Pancreas (tissue), 10 donors: ENCODE measurements at regions not wholly inside any gene's neighbourhood (a gene's known extent, or its start where the extent isn't known, plus 50 kb on each side); places are given as distances from the start of the nearest gene placed in this dataset.

Source experiments
- ATAC-seq, 4 donors: fragments of 200-7000 bp; cut with Tn5 transposase; one replicate each; pipeline versions ENCODE4 v1.8.0 to v1.9.1; 2020; ENCODE audit warnings: mild to moderate bottlenecking in 4 of 4, moderate library complexity in 4 of 4
- DNase-seq, 6 donors: peaks; one replicate each; pipeline ENCODE4 v3.0.0-alpha.2; 2020
- FAIRE-seq: peaks from 2 replicates; lab custom pipeline; 2012; peaks lifted over from hg19 to GRCh38; lab: Jason Lieb, UNC
- H3K27ac ChIP-seq, 4 donors: fragments of 200-600 bp; sonication (generic); 1 replicate in 3 of 4; 2 replicates in 1 of 4; pipeline versions ENCODE4 v1.5.0 to v1.8.0; 2020
- H3K27me3 ChIP-seq, 4 donors: fragments of 200-600 bp; one replicate each; pipeline ENCODE4 v1.8.0; 2021
- H3K36me3 ChIP-seq, 3 donors: fragments of 200-600 bp; sonication (generic) in 1 of 3; one replicate each; pipeline versions ENCODE4 v1.5.0 to v1.8.0; 2020 to 2021
- H3K4me1 ChIP-seq, 3 donors: fragments of 200-600 bp; one replicate each; pipeline ENCODE4 v1.8.0; 2021
- H3K4me3 ChIP-seq, 4 donors: fragments of 200-600 bp; sonication (generic) in 2 of 4; one replicate each; pipeline versions ENCODE4 v1.5.0 to v1.8.0; 2020 to 2021
- H3K9me3 ChIP-seq, 4 donors: fragments of 200-600 bp; one replicate each; pipeline ENCODE4 v1.8.0; 2021
- CTCF ChIP-seq, 4 donors: fragments of 200-600 bp; sonication (generic) in 3 of 4; IDR thresholded peaks; one replicate each; pipeline versions ENCODE4 v1.5.0 to v1.8.0; 2021; ENCODE audit warnings: antibody characterized with exemption in 4 of 4
- WGBS, 2 donors: extraction: QIAGEN DNeasy Blood & Tissue Kit; methylation state at CpG; one replicate each; pipeline ENCODE4 v1.1.7; 2013; 5-methylcytosine and 5-hydroxymethylcytosine counted together
- intact Hi-C, 3 donors: fragments of 100-400 bp; cut with DNase I; formaldehyde crosslinking; loops; one replicate each; pipeline versions ENCODE4 v1.11.1 to v1.14.2; 2022
- donor health status: healthy with polysubstance abuse.
- donor health status: DM: no; HTN: no; CAD: no; lungs with moderate emphysema.
- donor health status: DM: no; HTN: no; CAD: no.
- donor health status: control.
- donor health status: control.
- donor health status: Bipolar disorder and iron deficiency.
- donor health status: DM: yes; HTN: yes; CAD: no.
- donor health status: DM: no; HTN: no; CAD: no.
- donor health status: DM: no; HTN: no; CAD: no.
- donor health status: DM: yes; HTN: yes; CAD: no.

DNA sequence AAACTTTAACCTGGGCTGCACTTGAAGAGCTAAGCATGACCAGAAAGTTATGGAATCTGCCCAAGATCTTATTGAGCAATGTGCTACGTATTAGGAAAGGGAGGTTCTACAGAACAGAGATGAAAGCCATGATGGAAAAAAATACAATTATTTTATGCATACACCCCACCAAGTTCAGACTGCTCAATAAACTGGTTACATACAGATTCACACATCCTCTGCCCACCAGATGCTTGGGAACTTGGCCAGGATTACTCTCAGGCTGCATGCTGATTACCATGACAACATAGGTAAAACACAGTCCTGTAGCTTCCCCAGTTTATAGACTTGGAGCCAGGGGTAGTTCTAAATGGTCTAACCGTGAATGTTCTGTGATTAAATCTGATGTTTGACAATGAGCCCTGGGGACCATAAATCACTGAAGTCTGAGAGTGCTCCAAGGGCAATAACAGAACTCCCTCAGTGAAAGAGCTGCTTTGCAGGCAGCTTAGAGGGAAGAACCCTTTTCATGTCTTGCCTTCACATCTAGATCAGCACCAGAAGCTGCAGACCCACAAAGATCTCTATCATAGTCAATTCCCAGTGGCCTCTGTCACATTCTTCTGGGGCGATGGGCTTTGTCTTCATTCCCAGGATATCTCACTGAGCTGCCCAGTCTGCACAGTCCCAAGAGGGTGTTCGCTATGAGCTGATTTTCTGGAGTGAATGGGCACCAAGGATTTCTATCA, 232.2 kb downstream of the EMP1 start:
- Histone ChIP-seq H3K9me3 (no peaks in the 10 kb centered on the region), H3K4me3 (no peak overlapping the region), H3K27ac (no peak overlapping the region), H3K27me3 (no peaks in the 10 kb centered on the region), H3K36me3 (no peaks in the 10 kb centered on the region), H3K4me1 (no peaks in the 10 kb centered on the region)
- no peak for TF ChIP-seq CTCF (IDR thresholded peaks at IDR 0.05)
- ATAC-seq, result no peak
- 52 to 57% methylated on average over 4 of the region's 4 CpGs for WGBS, 2 donors
- no peak for FAIRE-seq
- no peak for DNase-seq
- intact Hi-C loops, result no loop called here

DNA sequence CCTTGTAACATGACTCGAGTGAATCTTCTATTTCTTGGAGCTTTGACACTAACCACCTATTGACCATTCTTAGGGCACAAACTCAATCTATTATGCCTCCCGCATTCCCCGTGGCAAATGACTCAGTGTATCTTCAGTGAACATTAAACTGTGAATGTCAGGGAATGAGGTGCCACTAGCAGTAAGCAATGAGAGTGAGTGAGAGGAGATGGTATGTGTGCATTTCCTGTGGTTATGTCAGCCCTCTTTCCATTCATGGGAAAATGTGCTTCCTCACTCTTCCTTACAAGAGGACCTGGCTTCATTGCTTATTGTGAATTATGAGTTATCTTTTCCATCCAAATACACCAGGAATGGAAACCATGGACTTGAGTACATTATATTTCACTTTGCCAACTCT, 229.2 kb downstream of the EMP1 start:
- ATAC-seq (no peak), DNase-seq (no peak), FAIRE-seq (no peak)
- WGBS, 2 donors, result 60 to 72% methylated on average over 3 of the region's 3 CpGs
- H3K9me3 ChIP-seq, result no peaks in the 10 kb centered on the region
- no peak overlapping the region for H3K4me3 ChIP-seq
- no peak overlapping the region for H3K27ac ChIP-seq
- H3K36me3 ChIP-seq, result no peaks in the 10 kb centered on the region
- no peaks in the 10 kb centered on the region for H3K27me3 ChIP-seq
- no peak for TF ChIP-seq CTCF (IDR thresholded peaks at IDR 0.05)
- H3K4me1 ChIP-seq, result no peaks in the 10 kb centered on the region
- intact Hi-C loops, result no loop called here

DNA sequence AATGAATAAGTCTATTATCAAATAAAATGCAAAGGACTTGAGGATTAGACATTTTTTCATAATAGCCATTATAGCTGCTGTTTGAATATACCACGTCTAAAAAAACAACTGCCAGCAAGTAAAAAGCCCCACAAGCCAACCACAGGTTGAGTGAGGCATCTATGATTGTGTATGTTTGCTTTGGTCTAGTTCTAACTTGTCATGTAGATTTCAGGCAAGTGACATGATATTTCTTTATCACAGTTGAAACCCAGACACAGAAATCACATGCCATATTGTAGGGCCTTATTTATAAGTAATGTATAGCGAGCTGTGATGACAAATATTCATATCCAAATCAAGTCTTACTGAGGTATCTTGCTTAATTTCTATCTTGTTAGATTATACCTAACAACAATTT, 225.8 kb downstream of the EMP1 start:
- no peaks in the 10 kb centered on the region for H3K4me1 ChIP-seq
- TF ChIP-seq CTCF (IDR thresholded peaks at IDR 0.05), result no peak
- no peak for ATAC-seq
- no peak overlapping the region for H3K27ac ChIP-seq
- intact Hi-C loops, result no loop called here
- no peak for DNase-seq
- no peak for FAIRE-seq
- 89 to 93% methylated on average over 2 of the region's 2 CpGs for WGBS, 2 donors
- H3K27me3 ChIP-seq, result no peaks in the 10 kb centered on the region
- no peak overlapping the region for H3K4me3 ChIP-seq
- no peaks in the 10 kb centered on the region for H3K36me3 ChIP-seq
- H3K9me3 ChIP-seq, result no peaks in the 10 kb centered on the region

GRCh38 chr12:13417516-13417915, 221.0 kb downstream of the EMP1 start:
- no peak overlapping the region for H3K27ac ChIP-seq
- no peak for TF ChIP-seq CTCF (IDR thresholded peaks at IDR 0.05)
- no peak for FAIRE-seq
- ATAC-seq, result no peak
- H3K36me3 ChIP-seq, result no peaks in the 10 kb centered on the region
- no peaks in the 10 kb centered on the region for H3K4me1 ChIP-seq
- no peak overlapping the region for H3K4me3 ChIP-seq
- 68 to 82% methylated on average over 2 of the region's 2 CpGs for WGBS, 2 donors
- no peak for DNase-seq
- no peaks in the 10 kb centered on the region for H3K9me3 ChIP-seq
- no peaks in the 10 kb centered on the region for H3K27me3 ChIP-seq
- intact Hi-C loops, result no loop called here

DNA sequence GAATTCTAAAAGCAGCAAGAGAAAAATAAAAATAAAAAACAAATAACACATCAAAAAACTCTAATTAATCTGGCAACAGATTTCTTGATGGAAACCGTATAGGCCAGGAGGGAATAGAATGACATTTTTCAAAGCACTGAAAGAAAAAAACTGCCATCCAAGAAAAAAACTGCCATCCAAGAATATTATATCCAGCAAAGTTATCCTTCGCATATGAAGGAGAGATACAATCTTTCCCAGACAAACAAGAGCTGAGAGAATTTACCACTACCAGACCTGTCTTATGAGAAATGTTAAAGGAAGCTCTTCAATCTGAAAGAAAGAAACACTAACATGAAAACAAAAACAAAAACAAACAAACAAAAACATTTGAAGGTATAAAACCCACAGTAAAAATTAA, 214.8 kb downstream of the EMP1 start:
- WGBS, 2 donors, result 81 to 87% methylated on average over 2 of the region's 2 CpGs
- Histone ChIP-seq H3K27ac (no peak overlapping the region), H3K36me3 (no peaks in the 10 kb centered on the region), H3K9me3 (no peaks in the 10 kb centered on the region), H3K4me1 (no peaks in the 10 kb centered on the region), H3K27me3 (no peaks in the 10 kb centered on the region), H3K4me3 (no peak overlapping the region)
- FAIRE-seq, result no peak
- DNase-seq, result no peak
- ATAC-seq, result no peak
- TF ChIP-seq CTCF (IDR thresholded peaks at IDR 0.05), result no peak
- intact Hi-C loops, result no loop called here
